ENCODE measurements at regions not wholly inside any gene's neighbourhood (a gene's known extent, or its start where the extent isn't known, plus 50 kb on each side); places are given as distances from the start of the nearest gene placed in this dataset.

DNA sequence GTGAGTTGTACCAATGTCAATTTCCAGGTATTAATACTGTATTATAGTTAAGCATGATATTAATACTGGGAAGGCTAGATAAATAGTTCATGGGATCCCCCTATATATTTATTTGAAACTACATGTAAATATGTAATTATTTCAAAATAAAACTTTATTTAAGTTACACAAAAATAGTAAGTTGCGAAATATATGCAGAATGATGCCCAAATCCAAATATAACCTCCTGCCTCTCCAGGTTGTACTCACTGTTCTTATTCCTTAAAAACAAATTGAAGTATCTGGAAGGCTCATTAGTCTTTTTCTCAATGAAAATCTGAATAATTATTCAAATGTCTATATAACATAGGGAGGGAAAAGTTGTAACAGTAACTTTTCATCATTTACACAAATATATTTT lies 161.9 kb upstream of the DEFB112 start:
- no peaks in the 10 kb centered on the region for H3K9me3 ChIP-seq (ENCODE audit: control insufficient read depth, insufficient read depth, low read length)
- H3K27ac ChIP-seq (ENCODE audit: low read depth, low read length): no peak overlapping the region
- no peak for DNase-seq (ENCODE audit: low read depth, low spot score)
- ChIA-PET POLR2A (no interaction called here), CTCF (no interaction called here)
- no peak overlapping the region for H3K4me3 ChIP-seq (ENCODE audit: low read depth, low read length)
- no peaks in the 10 kb centered on the region for H3K27me3 ChIP-seq (ENCODE audit: control insufficient read depth, insufficient read depth, low read length)
- TF ChIP-seq, protein P1, sequence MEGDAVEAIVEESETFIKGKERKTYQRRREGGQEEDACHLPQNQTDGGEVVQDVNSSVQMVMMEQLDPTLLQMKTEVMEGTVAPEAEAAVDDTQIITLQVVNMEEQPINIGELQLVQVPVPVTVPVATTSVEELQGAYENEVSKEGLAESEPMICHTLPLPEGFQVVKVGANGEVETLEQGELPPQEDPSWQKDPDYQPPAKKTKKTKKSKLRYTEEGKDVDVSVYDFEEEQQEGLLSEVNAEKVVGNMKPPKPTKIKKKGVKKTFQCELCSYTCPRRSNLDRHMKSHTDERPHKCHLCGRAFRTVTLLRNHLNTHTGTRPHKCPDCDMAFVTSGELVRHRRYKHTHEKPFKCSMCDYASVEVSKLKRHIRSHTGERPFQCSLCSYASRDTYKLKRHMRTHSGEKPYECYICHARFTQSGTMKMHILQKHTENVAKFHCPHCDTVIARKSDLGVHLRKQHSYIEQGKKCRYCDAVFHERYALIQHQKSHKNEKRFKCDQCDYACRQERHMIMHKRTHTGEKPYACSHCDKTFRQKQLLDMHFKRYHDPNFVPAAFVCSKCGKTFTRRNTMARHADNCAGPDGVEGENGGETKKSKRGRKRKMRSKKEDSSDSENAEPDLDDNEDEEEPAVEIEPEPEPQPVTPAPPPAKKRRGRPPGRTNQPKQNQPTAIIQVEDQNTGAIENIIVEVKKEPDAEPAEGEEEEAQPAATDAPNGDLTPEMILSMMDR (IDR thresholded peaks at IDR 0.05; ENCODE audit: low read depth, low read length): no peak

DNA sequence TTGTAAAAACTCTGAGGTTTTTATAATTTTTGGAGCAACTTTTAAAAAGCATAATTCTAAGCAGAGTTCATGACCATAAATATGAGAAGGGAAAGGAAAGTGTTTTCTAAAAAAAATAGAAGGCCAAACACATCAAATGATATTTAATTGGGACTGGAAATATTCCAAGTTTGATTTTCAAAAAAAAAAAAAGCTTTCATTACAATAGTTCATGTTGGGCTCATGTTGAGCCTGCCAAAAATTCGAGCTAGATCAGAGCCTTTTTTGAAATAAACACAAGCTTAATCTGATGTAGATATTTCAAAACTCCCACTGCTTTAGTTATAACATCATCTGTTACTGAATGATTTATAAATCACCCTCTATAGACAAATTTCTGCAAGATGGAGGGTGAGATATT lies 163.4 kb upstream of the DEFB112 start:
- POLR2A ChIA-PET: interaction anchor here (0.5 kb wide), 1 partner anchor 187 kb away, joined by 3 read pairs; no protein-coding TSS in a partner anchor
- TF ChIP-seq, protein P1 (IDR thresholded peaks at IDR 0.05; ENCODE audit: low read depth, low read length): no peak
- Histone ChIP-seq H3K27ac (ENCODE audit: low read depth, low read length) (no peak overlapping the region), H3K4me3 (ENCODE audit: low read depth, low read length) (no peak overlapping the region), H3K27me3 (ENCODE audit: control insufficient read depth, insufficient read depth, low read length) (no peaks in the 10 kb centered on the region), H3K9me3 (ENCODE audit: control insufficient read depth, insufficient read depth, low read length) (no peaks in the 10 kb centered on the region)
- CTCF ChIA-PET: no interaction called here
- DNase-seq (ENCODE audit: low read depth, low spot score): no peak

DNA sequence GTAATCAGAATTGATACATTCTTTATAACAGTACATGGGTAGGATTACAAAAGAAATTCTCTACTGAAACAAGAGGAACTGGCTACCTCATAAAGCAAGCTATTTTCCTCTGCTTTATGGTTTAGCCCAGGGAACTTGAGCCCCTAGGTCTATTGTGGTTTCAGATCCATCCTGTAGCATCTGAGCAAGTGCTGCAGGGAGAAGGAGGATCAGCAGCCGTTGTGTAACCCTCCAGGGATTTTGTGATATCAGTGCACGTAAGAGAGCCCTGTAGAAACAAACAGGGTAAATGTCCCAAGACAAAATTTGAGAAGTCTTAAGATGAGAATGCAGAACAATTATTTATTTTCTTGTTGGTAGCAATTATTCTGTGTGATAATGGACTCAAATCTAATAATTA lies 165.2 kb upstream of the DEFB112 start:
- Histone ChIP-seq H3K9me3 (ENCODE audit: control insufficient read depth, insufficient read depth, low read length) (no peaks in the 10 kb centered on the region), H3K4me3 (ENCODE audit: low read depth, low read length) (no peak overlapping the region), H3K27me3 (ENCODE audit: control insufficient read depth, insufficient read depth, low read length) (no peaks in the 10 kb centered on the region), H3K27ac (ENCODE audit: low read depth, low read length) (no peak overlapping the region)
- POLR2A ChIA-PET: no interaction called here
- no peak for DNase-seq (ENCODE audit: low read depth, low spot score)
- CTCF ChIA-PET: interaction anchor here (1.5 kb wide), 1 partner anchor 10 kb away, joined by 4 read pairs; no protein-coding TSS in a partner anchor
- TF ChIP-seq, protein P1 (IDR thresholded peaks at IDR 0.05; ENCODE audit: low read depth, low read length): no peak

DNA sequence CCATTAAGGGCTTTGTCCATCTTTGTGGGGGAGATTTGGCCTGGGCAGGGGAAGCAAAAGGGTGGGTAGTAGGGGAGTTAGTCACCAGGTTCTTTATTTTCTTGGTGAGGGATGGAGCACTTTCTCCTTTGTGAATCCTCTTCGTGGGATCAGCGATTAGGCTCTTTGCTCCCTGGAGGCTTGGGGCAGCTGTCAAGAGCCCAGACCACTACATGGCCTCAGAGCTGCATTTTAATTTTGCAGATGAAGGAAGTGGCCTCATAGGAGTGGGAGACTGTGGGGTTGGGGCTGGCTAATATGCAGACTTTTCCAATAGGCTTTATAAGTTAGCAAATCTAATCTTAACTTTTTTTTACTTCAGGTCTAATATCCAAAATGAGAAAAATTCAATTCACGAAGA lies 168.1 kb upstream of the DEFB112 start:
- TF ChIP-seq, protein P1 (IDR thresholded peaks at IDR 0.05; ENCODE audit: low read depth, low read length): no peak
- no peak overlapping the region for H3K4me3 ChIP-seq (ENCODE audit: low read depth, low read length)
- POLR2A ChIA-PET: no interaction called here
- no peaks in the 10 kb centered on the region for H3K9me3 ChIP-seq (ENCODE audit: control insufficient read depth, insufficient read depth, low read length)
- H3K27ac ChIP-seq (ENCODE audit: low read depth, low read length): no peak overlapping the region
- CTCF ChIA-PET: no interaction called here
- DNase-seq (ENCODE audit: low read depth, low spot score): no peak
- H3K27me3 ChIP-seq (ENCODE audit: control insufficient read depth, insufficient read depth, low read length): no peaks in the 10 kb centered on the region

DNA sequence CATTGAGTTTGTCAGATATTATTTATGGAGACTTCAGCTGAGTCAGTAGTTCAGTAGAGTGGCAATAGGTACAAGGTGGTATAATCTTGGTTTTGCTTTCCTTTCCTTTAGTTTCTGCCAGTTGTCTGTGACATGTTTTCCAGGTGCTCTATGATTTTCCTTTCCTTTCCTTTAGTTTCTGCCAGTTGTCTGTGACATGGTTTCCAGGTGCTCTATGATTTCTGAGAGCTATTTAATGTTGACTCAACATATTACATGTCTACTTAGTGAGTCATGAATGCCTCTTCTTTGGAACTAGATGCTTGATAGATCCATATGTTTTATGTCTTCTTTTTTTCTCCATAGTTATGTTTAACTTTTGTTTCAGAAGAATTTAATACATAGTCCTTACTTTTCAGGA lies 186.4 kb upstream of the DEFB112 start:
- peaks cover 8% of the 10 kb centered on the region; the same call in 1 of the 2 replicates for H3K9me3 ChIP-seq (ENCODE audit: control insufficient read depth, insufficient read depth, low read length)
- H3K27ac ChIP-seq (ENCODE audit: low read depth, low read length): no peak overlapping the region
- POLR2A ChIA-PET: no interaction called here
- DNase-seq (ENCODE audit: low read depth, low spot score): no peak
- H3K4me3 ChIP-seq (ENCODE audit: low read depth, low read length): no peak overlapping the region
- TF ChIP-seq, protein P1 (IDR thresholded peaks at IDR 0.05; ENCODE audit: low read depth, low read length): no peak
- H3K27me3 ChIP-seq (ENCODE audit: control insufficient read depth, insufficient read depth, low read length): no peaks in the 10 kb centered on the region
- CTCF ChIA-PET: no interaction called here

All from AG04450 (cell line).